NCI-H1105 treated with DMSO at 0.1 percent for 48 hours (cell line): ENCODE measurements at regions not wholly inside any gene's neighbourhood (a gene's known extent, or its start where the extent isn't known, plus 50 kb on each side); places are given as distances from the start of the nearest gene placed in this dataset.
"Not testable (repeated sequence)": the region's sequence is repeated elsewhere in the genome, so short reads cannot be mapped to it uniquely, and the experiment has no call there.

Source experiments
- DNase-seq: peaks from one replicate; lab custom pipeline; 2025; lab: John Stamatoyannopoulos, UW

- DNase-seq, result no peak
Measured at GRCh38 chr6:168851460-168852375, 401.9 kb downstream of the THBS2 start.

GRCh38 chr6:168850027-168850736, 403.5 kb downstream of the THBS2 start:
- not testable (repeated sequence) for DNase-seq

DNA sequence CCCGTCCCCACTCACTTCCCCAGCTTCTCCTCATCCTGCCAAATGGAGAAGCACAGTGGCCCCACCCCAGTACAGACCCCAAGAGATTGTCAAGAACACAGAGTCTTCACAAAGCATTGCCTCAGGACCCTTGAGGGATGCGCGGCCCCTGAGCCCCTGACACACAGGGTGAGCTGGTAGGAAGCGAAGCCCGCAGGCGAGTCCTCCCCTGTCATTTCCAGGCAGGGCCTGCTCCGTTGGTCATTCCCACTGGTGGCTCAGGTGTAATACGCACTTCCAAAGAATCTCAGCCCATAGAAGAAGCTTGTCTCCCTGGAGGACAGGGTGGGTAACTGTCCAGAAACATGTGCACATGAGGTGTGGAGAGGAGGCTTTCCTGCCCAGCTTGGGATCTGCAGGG, 404.2 kb downstream of the THBS2 start:
- DNase-seq, result no peak

GRCh38 chr6:168848797-168849196, 404.8 kb downstream of the THBS2 start:
- DNase-seq, result no peak

DNA sequence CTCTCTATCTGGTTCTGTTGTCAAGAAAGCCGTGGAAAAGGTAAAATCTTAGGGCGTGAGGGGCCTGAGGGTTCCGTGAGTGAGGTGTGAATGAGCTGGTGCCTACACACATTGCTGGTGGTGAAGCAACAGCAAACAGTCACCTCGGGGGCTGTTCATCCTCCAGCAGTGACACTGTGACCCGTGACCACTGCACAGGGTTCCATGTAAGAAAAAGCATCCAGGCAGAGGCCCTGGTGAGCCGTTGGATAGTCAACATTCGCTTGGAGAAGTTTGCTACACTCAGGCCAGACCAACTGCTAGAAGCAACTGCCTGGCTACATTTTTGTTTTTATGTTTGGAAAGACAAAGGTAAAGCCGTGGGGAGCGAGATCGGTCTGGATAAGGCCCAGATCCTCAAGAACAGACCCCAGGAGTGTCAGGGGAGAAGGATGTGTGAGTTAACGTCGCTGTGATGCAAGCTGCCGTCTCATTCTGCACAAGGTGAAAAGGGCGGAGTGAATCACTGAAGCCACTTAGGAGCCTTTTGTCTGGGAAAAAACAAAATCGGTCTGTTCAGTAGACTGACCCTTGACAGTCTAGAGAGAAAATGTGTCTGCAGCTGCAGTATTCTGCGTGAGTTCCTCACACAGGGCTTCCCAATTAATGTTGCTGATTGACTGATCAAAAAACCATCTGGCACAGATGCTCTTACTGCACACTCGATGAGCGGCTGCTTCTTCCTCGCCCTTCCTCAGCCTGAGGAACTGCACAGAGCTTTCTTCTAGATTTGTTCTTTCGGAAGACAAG, 404.0 kb downstream of the SMOC2 start:
- DNase-seq, result no peak

GRCh38 chr6:168842632-168843212, 401.7 kb downstream of the SMOC2 start:
- not testable (repeated sequence) for DNase-seq

DNA sequence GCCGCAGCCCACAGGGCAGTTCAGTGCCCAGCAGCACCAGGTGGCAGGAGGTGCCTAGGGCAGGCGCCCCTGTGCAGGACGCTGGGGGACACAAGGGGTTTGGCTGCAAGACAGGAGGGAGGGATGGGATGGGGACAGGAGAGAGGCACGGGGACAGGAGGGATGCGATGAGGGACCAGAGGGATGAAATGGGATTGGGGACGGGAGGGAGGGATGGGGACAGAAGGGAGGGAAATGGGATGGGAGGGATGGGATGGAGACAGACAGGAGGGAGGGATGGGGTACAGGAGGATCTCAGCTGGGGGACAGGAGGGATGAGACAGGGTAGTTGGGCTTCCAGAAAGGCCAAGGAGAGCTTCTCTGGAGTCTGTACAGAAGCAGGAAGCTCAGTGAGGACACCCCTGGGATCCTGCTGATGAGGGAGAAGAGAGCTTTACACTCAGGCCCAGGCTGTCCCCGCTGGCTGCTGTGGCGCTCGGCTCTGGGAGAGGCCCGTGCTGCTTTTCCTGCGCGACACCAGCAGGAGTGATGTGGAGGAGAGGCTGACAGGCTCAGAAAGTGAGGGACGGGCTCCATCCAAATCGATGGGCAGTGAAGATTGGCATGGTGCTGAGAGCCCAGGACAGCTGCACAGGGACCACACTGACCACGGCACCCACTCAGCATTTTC, 400.8 kb downstream of the SMOC2 start:
- no peak for DNase-seq

- DNase-seq, result not testable (repeated sequence)
Measured at GRCh38 chr6:168840932-168841331, 399.9 kb downstream of the SMOC2 start.

DNA sequence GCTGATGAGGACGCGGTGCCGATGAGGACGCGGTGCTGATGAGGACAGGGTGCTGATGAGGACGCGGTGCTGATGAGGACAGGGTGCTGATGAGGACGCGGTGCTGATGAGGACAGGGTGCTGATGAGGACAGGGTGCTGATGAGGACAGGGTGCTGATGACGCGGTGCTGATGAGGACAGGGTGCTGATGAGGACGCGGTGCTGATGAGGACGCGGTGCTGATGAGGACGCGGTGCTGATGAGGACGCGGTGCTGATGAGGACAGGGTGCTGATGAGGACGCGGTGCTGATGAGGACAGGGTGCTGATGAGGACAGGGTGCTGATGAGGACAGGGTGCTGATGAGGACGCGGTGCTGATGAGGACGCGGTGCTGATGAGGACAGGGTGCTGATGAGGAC, 399.3 kb downstream of the SMOC2 start:
- DNase-seq, result not testable (repeated sequence)

GRCh38 chr6:168838037-168838399, 397.0 kb downstream of the SMOC2 start:
- peak; percentile 90 for DNase-seq

- no peak for DNase-seq
Measured at GRCh38 chr6:168837254-168838036, 396.5 kb downstream of the SMOC2 start.

- no peak for DNase-seq
Measured at GRCh38 chr6:168835991-168836390, 395.0 kb downstream of the SMOC2 start.

- no peak for DNase-seq
Measured at GRCh38 chr6:168834801-168835200, 393.8 kb downstream of the SMOC2 start.

GRCh38 chr6:168834042-168834587, 393.1 kb downstream of the SMOC2 start:
- DNase-seq, result no peak

- DNase-seq, result no peak
Measured at GRCh38 chr6:168828800-168829199, 387.8 kb downstream of the SMOC2 start.

DNA sequence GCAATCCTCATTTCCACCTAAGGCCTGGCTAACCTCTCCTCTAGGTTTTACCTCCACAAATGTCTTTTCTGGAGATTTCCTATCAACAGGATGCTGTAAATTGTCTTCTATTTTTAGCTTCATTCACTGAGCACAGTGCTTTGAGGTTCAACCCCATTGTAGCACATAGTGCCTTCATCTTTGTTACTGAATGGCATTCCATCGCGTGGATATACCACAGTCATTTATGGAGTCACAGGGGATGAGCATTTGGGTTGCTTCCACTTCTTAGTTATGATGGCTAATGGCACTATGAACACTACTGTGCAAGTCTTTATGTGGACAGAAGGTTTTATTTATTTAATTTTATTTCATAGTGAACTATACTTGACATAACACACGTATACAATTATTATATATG, 387.1 kb downstream of the SMOC2 start:
- no peak for DNase-seq

DNA sequence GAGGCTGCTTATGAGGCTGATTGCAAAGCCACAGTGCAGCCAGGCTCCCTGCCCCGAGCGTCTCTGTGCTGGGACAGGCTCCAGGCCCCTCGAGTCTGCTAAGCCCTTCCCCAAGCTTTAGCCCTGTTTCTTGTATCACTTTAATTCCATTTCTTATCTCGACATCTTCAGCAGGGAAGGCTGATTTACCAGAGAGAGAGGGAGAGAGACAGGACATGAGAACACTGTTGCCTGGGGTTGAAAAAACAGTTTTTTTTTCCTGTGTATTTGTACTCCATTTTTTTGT, 386.5 kb downstream of the SMOC2 start:
- DNase-seq, result no peak

GRCh38 chr6:168826726-168827585, 386.0 kb downstream of the SMOC2 start:
- DNase-seq, result peak; percentile 99

DNA sequence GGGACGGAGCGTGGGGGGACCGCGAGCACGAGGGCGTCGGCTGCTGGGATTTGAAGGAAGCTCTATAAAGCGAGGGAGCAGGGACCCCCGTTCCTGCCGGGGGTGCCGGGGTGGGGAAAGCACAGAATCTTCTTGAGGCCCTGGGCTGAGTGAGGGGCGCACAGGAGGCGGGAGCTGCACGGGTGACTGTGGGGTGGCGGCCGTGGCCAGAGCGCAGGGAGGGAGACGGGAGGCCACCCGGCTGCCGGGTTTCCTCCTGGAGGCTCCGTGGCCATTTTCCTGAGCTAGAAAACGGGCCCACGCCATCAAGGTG, 385.1 kb downstream of the SMOC2 start:
- no peak for DNase-seq
